ENCODE measurements at regions not wholly inside any gene's neighbourhood (a gene's known extent, or its start where the extent isn't known, plus 50 kb on each side); places are given as distances from the start of the nearest gene placed in this dataset.

GRCh38 chr10:109769966-109770365 lies 153.3 kb downstream of the XPNPEP1 start:
- no peaks in the 10 kb centered on the region for H3K27me3 ChIP-seq (ENCODE audit: control insufficient read depth, insufficient read depth, low read length)

More at GRCh38 chr10:109769966-109770365, 153.3 kb downstream of the XPNPEP1 start:
- H2BK5ac ChIP-seq (ENCODE audit: low read depth, low read length, poor library complexity, severe bottlenecking) = no peak overlapping the region
- no peak overlapping the region for H3K4me3 ChIP-seq (ENCODE audit: insufficient read depth, low read depth, low read length)
- no peak overlapping the region for H2BK120ac ChIP-seq (ENCODE audit: low read depth, low read length)
- H3K4me2 ChIP-seq (ENCODE audit: low read depth, low read length) = no peak overlapping the region
- H4K8ac ChIP-seq (ENCODE audit: low read depth in 2 of 2, low read length in 2 of 2) = no peak overlapping the region
- no peak overlapping the region for H2AFZ ChIP-seq (replicated peaks; ENCODE audit: low read length, poor library complexity)
- in situ Hi-C loops (cut with MboI; ENCODE audit: low sequenced_read_pairs) (no loop called here), intact Hi-C loops (cut with micrococcal nuclease) (loop anchor here (5.0 kb wide), 1 partner anchor 1658 kb away; no protein-coding TSS in a partner anchor), dilution Hi-C loops (cut with HindIII; ENCODE audit: low sequenced_read_pairs, unreplicated experiment) (no loop called here)
- no peaks in the 10 kb centered on the region for H3K9me1 ChIP-seq (ENCODE audit: insufficient read depth, low read length)
- WGBS, 2 experiments (ENCODE audit: extremely low coverage in 2 of 2, insufficient read length in 1 of 2) = no CpG with 5 or more reads among the region's 2 CpGs
- no peaks in the 10 kb centered on the region for H3K4me1 ChIP-seq (ENCODE audit: control insufficient read depth, insufficient read depth, low read length)
- H2BK15ac ChIP-seq (ENCODE audit: low read depth, low read length) = no peak overlapping the region
- H4K5ac ChIP-seq (ENCODE audit: low read depth, low read length) = no peak overlapping the region
- no peaks in the 10 kb centered on the region for H3K79me1 ChIP-seq (ENCODE audit: low read depth in 1 of 2, low read length in 2 of 2)
- TF ChIP-seq CEBPB (IDR thresholded peaks at IDR 0.05; ENCODE audit: low read depth, low read length) (no peak), USF2 (IDR thresholded peaks at IDR 0.05; ENCODE audit: low read depth, low read length) (no peak), RFX5 (IDR thresholded peaks at IDR 0.05; ENCODE audit: low read depth, low read length) (no peak), SMC3 (IDR thresholded peaks at IDR 0.05; ENCODE audit: low read depth, low read length) (no peak), MAFK (IDR thresholded peaks at IDR 0.05; ENCODE audit: low read depth, low read length) (no peak), NFE2L2 (IDR thresholded peaks at IDR 0.05; ENCODE audit: low read depth, low read length) (no peak), FOS (IDR thresholded peaks at IDR 0.05; ENCODE audit: low read depth, low read length) (no peak), RAD21 (IDR thresholded peaks at IDR 0.05; ENCODE audit: low read length) (no peak), RCOR1 (IDR thresholded peaks at IDR 0.05; ENCODE audit: insufficient replicate concordance, low read length) (no peak), MXI1 (IDR thresholded peaks at IDR 0.05; ENCODE audit: borderline replicate concordance, low read depth, low read length) (no peak), CHD1 (IDR thresholded peaks at IDR 0.05; ENCODE audit: low read depth, low read length) (no peak), POLR2A (IDR thresholded peaks at IDR 0.05; ENCODE audit: low read depth, low read length) (no peak), MAZ (IDR thresholded peaks at IDR 0.05; ENCODE audit: borderline replicate concordance, low read depth, low read length) (no peak), BHLHE40 (IDR thresholded peaks at IDR 0.05; ENCODE audit: low read depth, low read length) (no peak), ELK1 (IDR thresholded peaks at IDR 0.05; ENCODE audit: borderline replicate concordance, low read depth, low read length) (no peak), CTCF (conservative IDR thresholded peaks at IDR 0.05; ENCODE audit: low read depth, low read length) (no peak)
- CTCF ChIA-PET = no interaction called here
- no peak overlapping the region for H3K23ac ChIP-seq (ENCODE audit: low read depth, low read length)
- POLR2A ChIA-PET (ENCODE audit: unreplicated experiment) = no interaction called here
- DNase-seq = no peak
- H4K91ac ChIP-seq (ENCODE audit: insufficient read depth, low read depth, low read length) = no peak overlapping the region
- H3K36me3 ChIP-seq (ENCODE audit: control insufficient read depth, insufficient read depth, low read length) = no peaks in the 10 kb centered on the region
- H2AK5ac ChIP-seq (ENCODE audit: low read depth, low read length) = no peak overlapping the region
- no TSS peak for BruUV-seq (replicated peaks)
- no peak overlapping the region for H2AK9ac ChIP-seq (replicated peaks; ENCODE audit: low read depth, low read length, poor library complexity)
- H3K9ac ChIP-seq (ENCODE audit: low read depth, low read length) = no peak overlapping the region
- no peak overlapping the region for H3K56ac ChIP-seq (ENCODE audit: extremely low read depth, insufficient read depth, low read length)
- no peaks in the 10 kb centered on the region for H3K9me3 ChIP-seq (ENCODE audit: control insufficient read depth, insufficient read depth, low read length)
- H4K20me1 ChIP-seq (ENCODE audit: insufficient read depth, low read length) = no peaks in the 10 kb centered on the region
- no peak overlapping the region for H2BK20ac ChIP-seq (ENCODE audit: low read depth, low read length)
- no peak overlapping the region for H3K14ac ChIP-seq (replicated peaks; ENCODE audit: low read depth, low read length)
- no peak overlapping the region for H3K4ac ChIP-seq (ENCODE audit: low read depth, low read length)
- no peak overlapping the region for H3K18ac ChIP-seq (ENCODE audit: low read depth, low read length)
- no peak overlapping the region for H3K27ac ChIP-seq (ENCODE audit: insufficient read depth, low read length)
- no peak for ATAC-seq (ENCODE audit: low read depth)

All from IMR-90 (cell line).